ENCODE measurements at regions not wholly inside any gene's neighbourhood (a gene's known extent, or its start where the extent isn't known, plus 50 kb on each side); places are given as distances from the start of the nearest gene placed in this dataset.

GRCh38 chr12:114152890-114153289 is 186.8 kb upstream of the RBM19 start:
- TF ChIP-seq RB1 (IDR thresholded peaks at IDR 0.05; ENCODE audit: borderline replicate concordance) (no peak), SMC3 (IDR thresholded peaks at IDR 0.05; ENCODE audit: borderline replicate concordance, low read length) (no peak), SPI1 (IDR thresholded peaks at IDR 0.05; ENCODE audit: borderline replicate concordance, insufficient read depth, low read depth, low read length) (no peak), PAX5 (IDR thresholded peaks at IDR 0.05; ENCODE audit: borderline replicate concordance, low read depth, low read length) (no peak), MYC (IDR thresholded peaks at IDR 0.05; ENCODE audit: insufficient read depth, insufficient read length, insufficient replicate concordance, low read length, severe bottlenecking) (no peak), ZNF274 (IDR thresholded peaks at IDR 0.05; ENCODE audit: insufficient read depth, insufficient read length) (no peak), CEBPZ (IDR thresholded peaks at IDR 0.05; ENCODE audit: low read depth, low read length) (no peak), KAT2A (conservative IDR thresholded peaks at IDR 0.05; ENCODE audit: control insufficient read depth, low read depth, low read length) (no peak), ZNF24 (IDR thresholded peaks at IDR 0.05) (no peak), BHLHE40 (IDR thresholded peaks at IDR 0.05; ENCODE audit: borderline replicate concordance in 1 of 2, low read depth in 2 of 2, low read length in 1 of 2) (no peak), ZNF217 (IDR thresholded peaks at IDR 0.05) (no peak)

Measured in GM12878 (cell line).